Left lung (tissue), 4 donors: ENCODE measurements at regions not wholly inside any gene's neighbourhood (a gene's known extent, or its start where the extent isn't known, plus 50 kb on each side); places are given as distances from the start of the nearest gene placed in this dataset.
"Not testable (repeated sequence)": the region's sequence is repeated elsewhere in the genome, so short reads cannot be mapped to it uniquely, and the experiment has no call there.

ENCODE experiments used
- ATAC-seq: fragments of 200-7000 bp; cut with Tn5 transposase; one replicate; pipeline ENCODE4 v1.9.1; 2020; ENCODE audit warnings: moderate library complexity
- DNase-seq, 4 donors: peaks; one replicate each; pipeline ENCODE4 v3.0.0-alpha.2; 2013 to 2020
- H3K27ac ChIP-seq, 2 donors: fragments of 200-600 bp; sonication (generic) in 1 of 2; one replicate each; pipeline versions ENCODE4 v1.5.0 to v1.8.0; 2020 to 2021
- H3K27me3 ChIP-seq, 2 donors: fragments of 200-600 bp; sonication (generic) in 1 of 2; one replicate each; pipeline versions ENCODE4 v1.5.0 to v1.8.0; 2020 to 2021
- H3K36me3 ChIP-seq, 2 donors: fragments of 200-600 bp; sonication (generic) in 1 of 2; one replicate each; pipeline versions ENCODE4 v1.5.0 to v1.8.0; 2020 to 2021
- H3K4me1 ChIP-seq, 2 donors: fragments of 200-600 bp; one replicate each; pipeline ENCODE4 v1.8.0; 2021
- H3K4me3 ChIP-seq, 2 donors: fragments of 200-600 bp; sonication (generic) in 1 of 2; one replicate each; pipeline versions ENCODE4 v1.5.0 to v1.8.0; 2020 to 2021; ENCODE audit warnings: mild to moderate bottlenecking in 1 of 2
- H3K9me3 ChIP-seq, 2 donors: fragments of 200-600 bp; sonication (generic) in 1 of 2; one replicate each; pipeline versions ENCODE4 v1.5.0 to v1.8.0; 2020 to 2021
- intact Hi-C, 2 donors: fragments of 100-400 bp; cut with DNase I; formaldehyde crosslinking; loops; one replicate each; pipeline versions ENCODE4 v1.11.2 to v1.14.2; 2022
- TF ChIP-seq, protein P1 (sequence below), 2 donors: fragments of 200-600 bp; sonication (generic) in 1 of 2; IDR thresholded peaks; one replicate each; pipeline versions ENCODE4 v1.5.0 to v1.8.0; 2021; ENCODE audit warnings: antibody characterized with exemption in 2 of 2
- donor health status: DM: no; HTN: yes; CAD: no.
- donor health status: DM: no; HTN: no; CAD: no.

DNA sequence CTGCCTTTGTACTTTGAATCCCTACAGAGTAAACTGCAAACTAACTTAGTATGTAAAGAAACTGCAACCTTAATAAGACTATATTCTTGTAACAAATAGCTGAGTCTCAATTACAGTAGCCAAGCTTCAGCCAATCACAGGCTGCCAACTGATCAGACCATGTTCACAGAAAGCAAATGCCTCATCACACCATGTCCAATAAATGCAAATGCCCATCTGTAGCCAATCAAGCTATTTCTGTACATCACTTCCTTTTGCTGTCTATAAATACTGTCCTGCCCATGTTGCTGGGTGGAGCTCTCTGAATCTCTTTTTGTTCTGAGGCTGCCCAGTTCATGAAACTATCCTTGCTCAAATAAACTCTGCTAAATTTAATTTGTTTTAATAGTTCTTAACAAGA lies 531.7 kb upstream of the TOM1L1 start:
- Histone ChIP-seq H3K36me3 (no peaks in the 10 kb centered on the region), H3K4me3 (no peak overlapping the region), H3K27ac (no peak overlapping the region), H3K4me1 (no peaks in the 10 kb centered on the region), H3K27me3 (no peaks in the 10 kb centered on the region), H3K9me3 (peaks cover 0 to 15% of the 10 kb centered on the region in 2 donors)
- DNase-seq (no peak), ATAC-seq (no peak)
- TF ChIP-seq, protein P1, sequence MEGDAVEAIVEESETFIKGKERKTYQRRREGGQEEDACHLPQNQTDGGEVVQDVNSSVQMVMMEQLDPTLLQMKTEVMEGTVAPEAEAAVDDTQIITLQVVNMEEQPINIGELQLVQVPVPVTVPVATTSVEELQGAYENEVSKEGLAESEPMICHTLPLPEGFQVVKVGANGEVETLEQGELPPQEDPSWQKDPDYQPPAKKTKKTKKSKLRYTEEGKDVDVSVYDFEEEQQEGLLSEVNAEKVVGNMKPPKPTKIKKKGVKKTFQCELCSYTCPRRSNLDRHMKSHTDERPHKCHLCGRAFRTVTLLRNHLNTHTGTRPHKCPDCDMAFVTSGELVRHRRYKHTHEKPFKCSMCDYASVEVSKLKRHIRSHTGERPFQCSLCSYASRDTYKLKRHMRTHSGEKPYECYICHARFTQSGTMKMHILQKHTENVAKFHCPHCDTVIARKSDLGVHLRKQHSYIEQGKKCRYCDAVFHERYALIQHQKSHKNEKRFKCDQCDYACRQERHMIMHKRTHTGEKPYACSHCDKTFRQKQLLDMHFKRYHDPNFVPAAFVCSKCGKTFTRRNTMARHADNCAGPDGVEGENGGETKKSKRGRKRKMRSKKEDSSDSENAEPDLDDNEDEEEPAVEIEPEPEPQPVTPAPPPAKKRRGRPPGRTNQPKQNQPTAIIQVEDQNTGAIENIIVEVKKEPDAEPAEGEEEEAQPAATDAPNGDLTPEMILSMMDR (IDR thresholded peaks at IDR 0.05): no peak
- intact Hi-C loops: no loop called here

DNA sequence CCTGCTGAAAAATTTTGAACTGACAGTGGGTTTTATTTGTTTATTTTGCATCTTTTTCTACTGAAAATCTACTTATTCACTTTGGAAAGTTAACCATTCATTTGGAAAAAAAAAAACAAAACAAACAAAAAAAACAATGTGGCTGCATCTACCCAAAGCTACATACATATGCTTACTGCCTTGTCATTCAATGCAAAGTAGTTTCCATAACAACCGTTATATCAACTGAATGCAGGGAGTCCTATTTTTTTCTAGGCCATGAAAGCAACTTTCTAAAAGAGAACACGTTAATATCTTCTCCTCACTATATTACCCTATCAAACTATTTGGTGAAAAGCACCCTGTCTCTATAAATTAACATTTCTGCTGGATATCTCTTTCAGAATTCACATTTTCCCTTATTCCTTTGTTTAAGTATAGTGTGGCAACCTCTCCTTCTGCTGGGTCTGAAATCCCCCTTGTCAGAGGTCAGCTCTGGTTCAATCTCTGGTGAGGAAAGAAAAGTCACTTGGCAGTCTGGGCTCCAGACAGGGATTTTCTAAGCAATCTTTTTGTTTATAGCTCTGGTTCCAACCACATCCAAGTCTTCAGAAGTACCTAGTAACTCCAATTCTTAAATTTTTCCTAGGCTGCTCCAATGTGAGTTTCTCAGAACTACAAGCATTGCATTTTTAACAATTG lies 528.4 kb upstream of the TOM1L1 start:
- Histone ChIP-seq H3K9me3 (peaks cover 0 to 15% of the 10 kb centered on the region in 2 donors), H3K4me3 (no peak overlapping the region), H3K4me1 (no peaks in the 10 kb centered on the region), H3K27me3 (no peaks in the 10 kb centered on the region), H3K27ac (no peak overlapping the region), H3K36me3 (no peaks in the 10 kb centered on the region)
- TF ChIP-seq, protein P1 (IDR thresholded peaks at IDR 0.05): no peak
- ATAC-seq (no peak), DNase-seq (no peak)
- intact Hi-C loops: no loop called here

GRCh38 chr17:54373970-54374369 lies 526.7 kb upstream of the TOM1L1 start:
- H3K9me3 ChIP-seq: peaks cover 0 to 13% of the 10 kb centered on the region in 2 donors
- intact Hi-C loops: no loop called here
- no peak for DNase-seq
- TF ChIP-seq, protein P1 (IDR thresholded peaks at IDR 0.05): no peak
- no peaks in the 10 kb centered on the region for H3K4me1 ChIP-seq
- no peaks in the 10 kb centered on the region for H3K36me3 ChIP-seq
- H3K4me3 ChIP-seq: no peak overlapping the region
- no peak overlapping the region for H3K27ac ChIP-seq
- H3K27me3 ChIP-seq: no peaks in the 10 kb centered on the region
- ATAC-seq: no peak

DNA sequence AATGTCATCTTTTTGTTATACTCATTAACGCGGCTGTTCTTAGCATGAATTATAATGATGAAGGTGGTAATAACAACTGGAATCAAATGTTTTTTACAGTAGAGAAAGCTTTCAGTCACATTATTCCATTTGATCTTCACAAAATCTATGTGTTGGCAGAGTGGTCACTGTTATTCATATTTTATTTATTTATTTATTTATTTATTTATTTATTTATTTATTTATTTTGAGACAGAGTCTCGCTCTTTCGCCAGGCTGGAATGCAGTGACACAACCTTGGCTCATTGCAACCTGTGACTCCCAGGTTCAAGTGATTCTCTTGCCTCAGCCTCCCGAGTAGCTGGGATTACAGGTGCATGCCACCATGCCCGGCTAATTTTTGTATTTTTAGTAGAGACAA lies 524.2 kb upstream of the TOM1L1 start:
- intact Hi-C loops, H3K36me3 ChIP-seq, ATAC-seq, H3K9me3 ChIP-seq, H3K4me3 ChIP-seq, H3K4me1 ChIP-seq, DNase-seq, H3K27me3 ChIP-seq, H3K27ac ChIP-seq: not testable (repeated sequence)

GRCh38 chr17:54381482-54381881 lies 519.2 kb upstream of the TOM1L1 start:
- DNase-seq: no peak
- no peaks in the 10 kb centered on the region for H3K36me3 ChIP-seq
- no peaks in the 10 kb centered on the region for H3K9me3 ChIP-seq
- no peak for ATAC-seq
- no peak overlapping the region for H3K27ac ChIP-seq
- no peaks in the 10 kb centered on the region for H3K27me3 ChIP-seq
- H3K4me3 ChIP-seq: no peak overlapping the region
- intact Hi-C loops: no loop called here
- no peaks in the 10 kb centered on the region for H3K4me1 ChIP-seq
- TF ChIP-seq, protein P1 (IDR thresholded peaks at IDR 0.05): no peak

DNA sequence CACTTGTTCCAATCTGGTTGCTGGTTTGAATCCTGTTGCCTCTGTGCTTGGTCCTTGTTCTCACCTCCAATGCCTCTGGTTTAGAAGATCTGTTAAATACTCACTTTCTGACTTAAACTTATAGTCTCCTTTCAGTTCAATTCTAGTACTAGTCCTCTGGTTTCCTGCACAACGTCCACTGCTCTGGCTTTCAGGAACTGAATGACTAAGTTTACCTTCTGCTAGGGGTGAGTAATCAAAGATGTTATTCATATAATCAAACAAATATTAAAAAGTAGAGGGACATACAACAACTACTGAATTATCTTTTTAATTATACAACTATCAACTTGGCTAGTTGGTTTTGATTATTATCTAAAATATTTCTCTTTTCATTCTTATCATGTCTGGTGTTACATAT lies 496.4 kb upstream of the TOM1L1 start:
- Histone ChIP-seq H3K4me3 (no peak overlapping the region), H3K27ac (no peak overlapping the region), H3K4me1 (no peaks in the 10 kb centered on the region), H3K9me3 (no peaks in the 10 kb centered on the region), H3K27me3 (no peaks in the 10 kb centered on the region), H3K36me3 (no peaks in the 10 kb centered on the region)
- no peak for ATAC-seq
- TF ChIP-seq, protein P1 (IDR thresholded peaks at IDR 0.05): no peak
- intact Hi-C loops: no loop called here
- no peak for DNase-seq
